ENCODE measurements at regions not wholly inside any gene's neighbourhood (a gene's known extent, or its start where the extent isn't known, plus 50 kb on each side); places are given as distances from the start of the nearest gene placed in this dataset.

- TF ChIP-seq RELA (IDR thresholded peaks at IDR 0.05; ENCODE audit: borderline replicate concordance, partially characterized antibody) = no peak
- TF ChIP-seq CBX3 (IDR thresholded peaks at IDR 0.05; ENCODE audit: borderline replicate concordance, low read depth) = no peak
Measured at GRCh38 chr1:217253985-217254384, 376.9 kb downstream of the GPATCH2 start.

All from GM12878 (cell line).